H1 (cell line): ENCODE measurements at regions not wholly inside any gene's neighbourhood (a gene's known extent, or its start where the extent isn't known, plus 50 kb on each side); places are given as distances from the start of the nearest gene placed in this dataset.

ENCODE experiments used
- CTCF ChIA-PET: fragments of 300-600 bp; sonication (Branson Sonifier 250); formaldehyde crosslinking; loops from one replicate; lab custom pipeline; 2021; ENCODE audit not compliant: partially characterized antibody; lab: Charles Lee
- POLR2A ChIA-PET: fragments of 300-600 bp; sonication (Branson Sonifier 250); formaldehyde crosslinking; loops from one replicate; lab custom pipeline; 2021; ENCODE audit warnings: inconsistent platforms; ENCODE audit not compliant: partially characterized antibody; lab: Charles Lee
- DNase-seq, 2 experiments: peaks; one replicate each; pipeline versions ENCODE4 v3.0.0 to v3.0.0-alpha.2; 2010 to 2022; ENCODE audit warnings: low spot score in 2 of 2, low read depth in 1 of 2, mixed read lengths in 1 of 2
- FAIRE-seq: peaks from 2 replicates; lab custom pipeline; 2011; peaks lifted over from hg19 to GRCh38; lab: Jason Lieb, UNC
- H2AFZ ChIP-seq: 2 replicates; pipeline ENCODE4 v1.8.1; 2012; ENCODE audit warnings: low read length, inconsistent platforms
- H2AK5ac ChIP-seq: 2 replicates; pipeline ENCODE4 v1.6.1; 2013; ENCODE audit warnings: low read depth, low read length
- H2BK120ac ChIP-seq: replicated peaks from 2 replicates; pipeline ENCODE3; 2013; ENCODE audit warnings: low read depth, low read length, inconsistent platforms
- H2BK12ac ChIP-seq: 2 replicates; pipeline ENCODE4 v1.6.1; 2013; ENCODE audit warnings: low read depth, low read length
- H2BK15ac ChIP-seq: 2 replicates; pipeline ENCODE4 v1.6.1; 2013; ENCODE audit warnings: low read length
- H2BK20ac ChIP-seq: 2 replicates; pipeline ENCODE4 v1.6.1; 2013; ENCODE audit warnings: low read length
- H2BK5ac ChIP-seq: 2 replicates; pipeline ENCODE4 v1.6.1; 2013; ENCODE audit warnings: low read depth, low read length
- H3K14ac ChIP-seq: 2 replicates; pipeline ENCODE4 v1.6.1; 2013; ENCODE audit warnings: inconsistent platforms; ENCODE audit not compliant: insufficient read length
- H3K18ac ChIP-seq: 2 replicates; pipeline ENCODE4 v1.6.1; 2013; ENCODE audit warnings: low read length; ENCODE audit errors: extremely low read depth
- H3K23ac ChIP-seq: 2 replicates; pipeline ENCODE4 v1.6.1; 2013; ENCODE audit warnings: inconsistent platforms; ENCODE audit not compliant: insufficient read length
- H3K23me2 ChIP-seq: 2 replicates; pipeline ENCODE4 v1.6.1; 2013; ENCODE audit warnings: low read depth, low read length
- H3K27ac ChIP-seq: 2 replicates; pipeline ENCODE4 v1.6.1; 2011; ENCODE audit warnings: low read depth, low read length, inconsistent platforms
- H3K27me3 ChIP-seq, 4 experiments: replicated peaks in 1 of 4; 1 replicate in 1 of 4; 2 replicates in 3 of 4; pipeline versions ENCODE4 v1.6.1 to v1.8.1; 2011 to 2013; ENCODE audit warnings: low read length in 3 of 4, mild to moderate bottlenecking in 3 of 4, inconsistent platforms in 2 of 4, mixed read lengths in 2 of 4, moderate library complexity in 1 of 4; ENCODE audit not compliant: control insufficient read depth in 3 of 4, insufficient read depth in 3 of 4; ENCODE audit errors: extremely low read depth in 1 of 4
- H3K36me3 ChIP-seq, 4 experiments: 2 replicates each; pipeline versions ENCODE4 v1.6.1 to v1.8.1; 2011 to 2013; ENCODE audit warnings: mild to moderate bottlenecking in 4 of 4, low read length in 3 of 4, moderate library complexity in 2 of 4, control low read depth in 1 of 4, inconsistent platforms in 1 of 4; ENCODE audit not compliant: insufficient read depth in 4 of 4, control insufficient read depth in 2 of 4
- H3K4ac ChIP-seq: replicated peaks from 2 replicates; pipeline ENCODE3; 2013; ENCODE audit warnings: low read length, low read depth, mixed read lengths, inconsistent platforms; ENCODE audit not compliant: insufficient read length
- H3K4me1 ChIP-seq, 4 experiments: replicated peaks in 1 of 4; 1 replicate in 1 of 4; 2 replicates in 3 of 4; pipeline versions ENCODE4 v1.6.1 to v1.8.1; 2011 to 2013; ENCODE audit warnings: low read length in 3 of 4, inconsistent platforms in 2 of 4, mixed read lengths in 1 of 4; ENCODE audit not compliant: insufficient read depth in 4 of 4, control insufficient read depth in 3 of 4
- H3K4me2 ChIP-seq, 2 experiments: 2 replicates each; pipeline versions ENCODE4 v1.6.1 to v1.8.1; 2011 to 2013; ENCODE audit warnings: low read depth in 2 of 2, low read length in 2 of 2, control low read depth in 1 of 2, inconsistent platforms in 1 of 2, mild to moderate bottlenecking in 1 of 2; ENCODE audit not compliant: insufficient read depth in 1 of 2
- H3K4me3 ChIP-seq, 4 experiments: fragments of 200-600, 300-600 bp in 1 of 4; sonication (generic), shearing (Covaris generic), sonication (Bioruptor Twin) in 1 of 4; 2 replicates each; pipeline versions ENCODE4 v1.5.1 to v1.8.1; 2011 to 2016; ENCODE audit warnings: low read length in 4 of 4, low read depth in 3 of 4, control low read depth in 2 of 4, inconsistent platforms in 2 of 4, mild to moderate bottlenecking in 2 of 4, mixed read lengths in 1 of 4, moderate library complexity in 1 of 4; ENCODE audit not compliant: insufficient read depth in 2 of 4; ENCODE audit errors: extremely low read depth in 1 of 4
- H3K56ac ChIP-seq: replicated peaks from 2 replicates; pipeline ENCODE3; 2013; ENCODE audit warnings: low read depth, mild to moderate bottlenecking, mixed read lengths, low read length, inconsistent platforms; ENCODE audit not compliant: insufficient read length
- H3K79me1 ChIP-seq: 2 replicates; pipeline ENCODE4 v1.6.1; 2013; ENCODE audit warnings: low read depth, low read length, control low read depth
- H3K79me2 ChIP-seq, 2 experiments: 2 replicates each; pipeline versions ENCODE4 v1.6.1 to v1.8.1; 2012 to 2013; ENCODE audit warnings: low read length in 2 of 2, mild to moderate bottlenecking in 2 of 2, inconsistent platforms in 1 of 2; ENCODE audit not compliant: insufficient read depth in 2 of 2, control insufficient read depth in 1 of 2
- H3K9ac ChIP-seq, 4 experiments: replicated peaks in 1 of 4; 1 replicate in 1 of 4; 2 replicates in 3 of 4; pipeline versions ENCODE4 v1.6.1 to v1.8.1; 2011 to 2013; ENCODE audit warnings: low read depth in 3 of 4, low read length in 3 of 4, control low read depth in 2 of 4, mild to moderate bottlenecking in 2 of 4, moderate library complexity in 2 of 4, inconsistent platforms in 1 of 4; ENCODE audit errors: extremely low read depth in 1 of 4
- H3K9me3 ChIP-seq, 2 experiments: 2 replicates each; pipeline versions ENCODE4 v1.6.1 to v1.8.1; 2012 to 2013; ENCODE audit warnings: mild to moderate bottlenecking in 2 of 2, moderate library complexity in 2 of 2, control low read depth in 1 of 2, inconsistent platforms in 1 of 2, low read depth in 1 of 2, low read length in 1 of 2, mixed read lengths in 1 of 2; ENCODE audit not compliant: insufficient read depth in 2 of 2
- H4K20me1 ChIP-seq, 2 experiments: replicated peaks in 1 of 2; 2 replicates each; pipeline versions ENCODE3 to v1.8.1; 2011 to 2013; ENCODE audit warnings: inconsistent platforms in 2 of 2, low read length in 2 of 2, mild to moderate bottlenecking in 1 of 2; ENCODE audit not compliant: insufficient read depth in 2 of 2, control insufficient read depth in 1 of 2
- H4K5ac ChIP-seq: 2 replicates; pipeline ENCODE4 v1.6.1; 2013; ENCODE audit warnings: low read length, low read depth, mixed read lengths, inconsistent platforms; ENCODE audit not compliant: insufficient read length
- H4K8ac ChIP-seq: 2 replicates; pipeline ENCODE4 v1.8.0; 2013; ENCODE audit warnings: mild to moderate bottlenecking, moderate library complexity, low read length, inconsistent platforms; ENCODE audit not compliant: insufficient read depth; ENCODE audit errors: extremely low read depth
- H4K91ac ChIP-seq: replicated peaks from 2 replicates; pipeline ENCODE3; 2013; ENCODE audit warnings: low read length, mixed read lengths, inconsistent platforms; ENCODE audit not compliant: insufficient read length
- CTBP2 ChIP-seq: IDR thresholded peaks from 2 replicates; pipeline ENCODE4 v1.7.0; 2011; ENCODE audit warnings: borderline replicate concordance, mild to moderate bottlenecking, moderate library complexity, mixed read lengths, low read length; ENCODE audit not compliant: insufficient read depth, insufficient read length
- EP300 ChIP-seq, 2 experiments: IDR thresholded peaks; 1 replicate in 1 of 2; 2 replicates in 1 of 2; pipeline ENCODE4 v1.6.1; 2011 to 2012; ENCODE audit warnings: low read depth in 2 of 2, low read length in 2 of 2, mild to moderate bottlenecking in 2 of 2, borderline replicate concordance in 1 of 2, inconsistent platforms in 1 of 2, moderate library complexity in 1 of 2
- FOSL1 ChIP-seq: IDR thresholded peaks from 2 replicates; pipeline ENCODE4 v1.6.1; 2011; ENCODE audit warnings: mild to moderate bottlenecking, low read depth, low read length, moderate library complexity; ENCODE audit not compliant: insufficient read depth
- GABPA ChIP-seq: IDR thresholded peaks from 2 replicates; pipeline ENCODE4 v1.6.1; 2011; ENCODE audit warnings: mild to moderate bottlenecking, low read length, moderate library complexity, borderline replicate concordance; ENCODE audit not compliant: insufficient read depth
- KDM5A ChIP-seq: fragments of 200-600 bp; IDR thresholded peaks from 2 replicates; pipeline ENCODE4 v1.7.1; 2012; ENCODE audit warnings: mild to moderate bottlenecking, low read length, inconsistent platforms, mixed read lengths
- SIX5 ChIP-seq: IDR thresholded peaks from 2 replicates; pipeline ENCODE4 v1.6.1; 2011; ENCODE audit warnings: mild to moderate bottlenecking, low read depth, low read length
- SP1 ChIP-seq: IDR thresholded peaks from 2 replicates; pipeline ENCODE4 v1.6.1; 2011; ENCODE audit warnings: low read depth, low read length
- SP4 ChIP-seq: IDR thresholded peaks from 2 replicates; pipeline ENCODE4 v1.6.1; 2012; ENCODE audit warnings: low read length, inconsistent platforms
- SRF ChIP-seq: IDR thresholded peaks from 2 replicates; pipeline ENCODE4 v1.6.1; 2011; ENCODE audit warnings: mild to moderate bottlenecking, low read depth, low read length, moderate library complexity
- TAF7 ChIP-seq: optimal IDR thresholded peaks from 2 replicates; pipeline ENCODE3; 2011; ENCODE audit warnings: low read depth, mild to moderate bottlenecking, inconsistent platforms, low read length, moderate library complexity, borderline replicate concordance
- WGBS, 2 experiments: shearing (Covaris generic) in 1 of 2; methylation state at CpG; one replicate each; pipeline versions ENCODE4 v1.1.6 to v1.1.7; 2013 to 2015; ENCODE audit warnings: low lambda C conversion rate in 2 of 2, mixed read lengths in 2 of 2, inconsistent platforms in 1 of 2, low coverage in 1 of 2, missing lambda C conversion rate in 1 of 2; ENCODE audit not compliant: insufficient replicate concordance in 2 of 2, insufficient coverage in 1 of 2, insufficient read length in 1 of 2; ENCODE audit errors: extremely low coverage in 1 of 2, missing lambda C conversion rate in 1 of 2; 5-methylcytosine and 5-hydroxymethylcytosine counted together
- TF ChIP-seq, protein P1 (sequence below), 3 experiments: IDR thresholded peaks; 1 replicate in 2 of 3; 2 replicates in 1 of 3; pipeline versions ENCODE4 v1.5.1 to v1.6.1; 2011; ENCODE audit warnings: low read length in 3 of 3, mild to moderate bottlenecking in 3 of 3, inconsistent platforms in 2 of 3, low read depth in 1 of 3, moderate library complexity in 1 of 3; ENCODE audit not compliant: insufficient read depth in 1 of 3; ENCODE audit errors: control extremely low read depth in 1 of 3

DNA sequence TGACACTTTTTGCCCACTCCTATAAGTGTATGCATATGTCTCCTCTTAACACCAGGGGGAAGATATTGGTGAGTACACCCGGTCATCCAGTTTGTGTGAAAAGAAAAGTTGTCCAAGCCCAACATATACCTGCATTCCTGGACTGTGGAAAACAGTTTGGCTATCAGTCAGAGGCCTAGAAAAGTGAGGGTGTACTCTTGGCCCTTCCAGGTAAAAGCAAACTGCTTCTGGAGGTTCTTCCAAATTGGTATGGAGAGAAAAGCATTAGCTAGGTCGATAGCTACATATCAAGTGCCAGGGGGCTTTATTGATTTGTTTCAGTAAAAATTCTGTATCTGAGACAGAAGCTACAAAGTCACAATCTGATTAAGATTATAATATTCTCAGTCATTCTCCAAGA lies 144.0 kb downstream of the SPTSSA start:
- POLR2A ChIA-PET: no interaction called here
- no peak overlapping the region for H2BK20ac ChIP-seq
- H2AK5ac ChIP-seq: no peak overlapping the region
- no peaks in the 10 kb centered on the region for H3K36me3 ChIP-seq
- H3K4me2 ChIP-seq: no peak overlapping the region
- no peak overlapping the region for H2BK12ac ChIP-seq
- no peak overlapping the region for H3K27ac ChIP-seq
- no peaks in the 10 kb centered on the region for H3K23me2 ChIP-seq
- no peak overlapping the region for H4K8ac ChIP-seq
- TF ChIP-seq TAF7 (no peak), SP4 (no peak), CTBP2 (no peak), SP1 (no peak), SIX5 (no peak), GABPA (no peak), FOSL1 (no peak), EP300 (IDR thresholded peaks at IDR 0.05; ENCODE audit: borderline replicate concordance in 1 of 2, low read depth in 2 of 2, low read length in 2 of 2) (no peak), KDM5A (no peak), SRF (no peak)
- TF ChIP-seq, protein P1, sequence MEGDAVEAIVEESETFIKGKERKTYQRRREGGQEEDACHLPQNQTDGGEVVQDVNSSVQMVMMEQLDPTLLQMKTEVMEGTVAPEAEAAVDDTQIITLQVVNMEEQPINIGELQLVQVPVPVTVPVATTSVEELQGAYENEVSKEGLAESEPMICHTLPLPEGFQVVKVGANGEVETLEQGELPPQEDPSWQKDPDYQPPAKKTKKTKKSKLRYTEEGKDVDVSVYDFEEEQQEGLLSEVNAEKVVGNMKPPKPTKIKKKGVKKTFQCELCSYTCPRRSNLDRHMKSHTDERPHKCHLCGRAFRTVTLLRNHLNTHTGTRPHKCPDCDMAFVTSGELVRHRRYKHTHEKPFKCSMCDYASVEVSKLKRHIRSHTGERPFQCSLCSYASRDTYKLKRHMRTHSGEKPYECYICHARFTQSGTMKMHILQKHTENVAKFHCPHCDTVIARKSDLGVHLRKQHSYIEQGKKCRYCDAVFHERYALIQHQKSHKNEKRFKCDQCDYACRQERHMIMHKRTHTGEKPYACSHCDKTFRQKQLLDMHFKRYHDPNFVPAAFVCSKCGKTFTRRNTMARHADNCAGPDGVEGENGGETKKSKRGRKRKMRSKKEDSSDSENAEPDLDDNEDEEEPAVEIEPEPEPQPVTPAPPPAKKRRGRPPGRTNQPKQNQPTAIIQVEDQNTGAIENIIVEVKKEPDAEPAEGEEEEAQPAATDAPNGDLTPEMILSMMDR (IDR thresholded peaks at IDR 0.05; ENCODE audit: control extremely low read depth in 1 of 3, insufficient read depth in 1 of 3, low read depth in 1 of 3, low read length in 3 of 3): no peak
- H3K14ac ChIP-seq: no peak overlapping the region
- H3K23ac ChIP-seq: no peak overlapping the region
- H4K20me1 ChIP-seq: no peaks in the 10 kb centered on the region
- no peak overlapping the region for H2BK15ac ChIP-seq
- no peaks in the 10 kb centered on the region for H3K27me3 ChIP-seq
- H2BK5ac ChIP-seq: no peak overlapping the region
- H3K56ac ChIP-seq: no peak overlapping the region
- no peak overlapping the region for H3K9ac ChIP-seq
- no peak overlapping the region for H3K4ac ChIP-seq
- no peak overlapping the region for H2AFZ ChIP-seq
- CTCF ChIA-PET: interaction anchor here (0.9 to 1.5 kb wide), 5 partner anchors 8 to 198 kb away, joined by 3 to 4 read pairs (median 3); no protein-coding TSS in a partner anchor
- H3K4me3 ChIP-seq: no peak overlapping the region
- no peak for DNase-seq
- no peaks in the 10 kb centered on the region for H3K79me1 ChIP-seq
- no peak overlapping the region for H2BK120ac ChIP-seq
- H4K91ac ChIP-seq: no peak overlapping the region
- H3K18ac ChIP-seq: no peak overlapping the region
- H3K4me1 ChIP-seq: no peaks in the 10 kb centered on the region
- H4K5ac ChIP-seq: no peak overlapping the region
- 91% methylated on average over 2 of the region's 2 CpGs; no CpG with 5 or more reads in 1 of the 2 experiments for WGBS, 2 experiments
- H3K9me3 ChIP-seq: no peaks in the 10 kb centered on the region
- no peak for FAIRE-seq
- no peaks in the 10 kb centered on the region for H3K79me2 ChIP-seq
